Activated CD8-positive, alpha-beta memory T cell treated with anti-CD3 and anti-CD28 coated beads for 48 hours (primary cell): ENCODE measurements at regions not wholly inside any gene's neighbourhood (a gene's known extent, or its start where the extent isn't known, plus 50 kb on each side); places are given as distances from the start of the nearest gene placed in this dataset.
"Not testable (repeated sequence)": the region's sequence is repeated elsewhere in the genome, so short reads cannot be mapped to it uniquely, and the experiment has no call there.

Experiments used
- DNase-seq, 3 experiments: peaks; one replicate each; pipeline ENCODE4 v3.0.0-alpha.2; 2020; ENCODE audit warnings: low read depth in 2 of 3, low spot score in 2 of 3

GRCh38 chr9:73337182-73337581, 185.5 kb downstream of the ANXA1 start:
- DNase-seq, result not testable (repeated sequence)

GRCh38 chr9:73344060-73344459, 192.4 kb downstream of the ANXA1 start:
- DNase-seq, result no peak

- DNase-seq, result no peak
Observed at GRCh38 chr9:73347123-73347522, 195.5 kb downstream of the ANXA1 start.

GRCh38 chr9:73347720-73348119, 196.1 kb downstream of the ANXA1 start:
- DNase-seq, result no peak

GRCh38 chr9:73348471-73348870, 196.8 kb downstream of the ANXA1 start:
- no peak for DNase-seq

GRCh38 chr9:73349476-73349875, 197.8 kb downstream of the ANXA1 start:
- no peak for DNase-seq

GRCh38 chr9:73357607-73358006, 205.9 kb downstream of the ANXA1 start:
- no peak for DNase-seq

- DNase-seq, result no peak
Observed at GRCh38 chr9:73370053-73370452, 218.4 kb downstream of the ANXA1 start.

- DNase-seq, result no peak
Observed at GRCh38 chr9:73371801-73372200, 220.1 kb downstream of the ANXA1 start.

- no peak for DNase-seq
Observed at GRCh38 chr9:73380411-73380810, 228.7 kb downstream of the ANXA1 start.

- no peak for DNase-seq
Observed at GRCh38 chr9:73402081-73403028, 250.7 kb downstream of the ANXA1 start.

GRCh38 chr9:73411494-73411893, 259.8 kb downstream of the ANXA1 start:
- no peak for DNase-seq

GRCh38 chr9:73412874-73413273, 261.2 kb downstream of the ANXA1 start:
- DNase-seq, result no peak

GRCh38 chr9:73423891-73424290, 272.2 kb downstream of the ANXA1 start:
- DNase-seq, result no peak

GRCh38 chr9:73426269-73426668, 274.6 kb downstream of the ANXA1 start:
- no peak for DNase-seq

- no peak for DNase-seq
Observed at GRCh38 chr9:73434826-73435225, 283.2 kb downstream of the ANXA1 start.

GRCh38 chr9:73437758-73438157, 286.1 kb downstream of the ANXA1 start:
- DNase-seq, result no peak

- not testable (repeated sequence) for DNase-seq
Observed at GRCh38 chr9:73439839-73440238, 288.2 kb downstream of the ANXA1 start.

GRCh38 chr9:73441223-73441622, 289.6 kb downstream of the ANXA1 start:
- no peak for DNase-seq

GRCh38 chr9:73441890-73442818, 290.5 kb downstream of the ANXA1 start:
- no peak for DNase-seq

GRCh38 chr9:73444821-73445220, 293.2 kb downstream of the ANXA1 start:
- no peak for DNase-seq

GRCh38 chr9:73445384-73445783, 293.7 kb downstream of the ANXA1 start:
- not testable (repeated sequence) for DNase-seq
